Liver (tissue), 8 donors: ENCODE measurements at regions not wholly inside any gene's neighbourhood (a gene's known extent, or its start where the extent isn't known, plus 50 kb on each side); places are given as distances from the start of the nearest gene placed in this dataset.

Source experiments
- DNase-seq: peaks from one replicate; pipeline ENCODE4 v3.0.0-alpha.2; 2017; ENCODE audit warnings: low spot score
- H3K27ac ChIP-seq, 2 donors: one replicate each; pipeline ENCODE4 v1.7.0; 2013; ENCODE audit warnings: inconsistent platforms in 2 of 2, low read length in 2 of 2, control low read depth in 1 of 2, low read depth in 1 of 2, mild to moderate bottlenecking in 1 of 2
- H3K27me3 ChIP-seq, 4 donors: one replicate each; pipeline versions ENCODE4 v1.6.1 to v1.7.0; 2013; ENCODE audit warnings: low read length in 3 of 4, inconsistent platforms in 1 of 4, mild to moderate bottlenecking in 1 of 4, moderate library complexity in 1 of 4; ENCODE audit not compliant: control insufficient read depth in 4 of 4, insufficient read depth in 4 of 4
- H3K36me3 ChIP-seq, 4 donors: one replicate each; pipeline versions ENCODE4 v1.6.1 to v1.7.0; 2013; ENCODE audit warnings: low read length in 3 of 4, mild to moderate bottlenecking in 3 of 4, low read depth in 1 of 4, moderate library complexity in 1 of 4; ENCODE audit not compliant: control insufficient read depth in 4 of 4, insufficient read depth in 3 of 4
- H3K4me1 ChIP-seq, 4 donors: one replicate each; pipeline versions ENCODE4 v1.6.1 to v1.7.0; 2013; ENCODE audit warnings: low read length in 3 of 4, mild to moderate bottlenecking in 3 of 4, moderate library complexity in 1 of 4; ENCODE audit not compliant: control insufficient read depth in 4 of 4, insufficient read depth in 4 of 4
- H3K4me3 ChIP-seq, 3 donors: one replicate each; pipeline versions ENCODE4 v1.6.1 to v1.7.0; 2013; ENCODE audit warnings: low read length in 3 of 3, control low read depth in 1 of 3, low read depth in 1 of 3, mild to moderate bottlenecking in 1 of 3
- H3K9ac ChIP-seq, 2 donors: one replicate each; pipeline ENCODE4 v1.7.0; 2013; ENCODE audit warnings: low read length in 2 of 2, mild to moderate bottlenecking in 2 of 2, moderate library complexity in 2 of 2, control low read depth in 1 of 2, low read depth in 1 of 2
- H3K9me3 ChIP-seq, 4 donors: one replicate each; pipeline versions ENCODE4 v1.6.1 to v1.7.0; 2013; ENCODE audit warnings: low read length in 3 of 4; ENCODE audit not compliant: control insufficient read depth in 4 of 4
- ATF3 ChIP-seq: IDR thresholded peaks from 2 replicates; pipeline ENCODE4 v1.6.1; 2016; ENCODE audit warnings: antibody characterized with exemption
- CTCF ChIP-seq: fragments of 150-350 bp; IDR thresholded peaks from 2 replicates; pipeline ENCODE4 v1.5.1; 2017; ENCODE audit warnings: improper control_type of control experiment, low read depth, low read length; ENCODE audit not compliant: missing input control
- EGR1 ChIP-seq, 2 donors: IDR thresholded peaks; 2 replicates each; pipeline ENCODE4 v1.6.1; 2016 to 2018; ENCODE audit warnings: antibody characterized with exemption in 2 of 2, low read depth in 2 of 2
- FOXA1 ChIP-seq: IDR thresholded peaks from 2 replicates; pipeline ENCODE4 v1.6.1; 2016; ENCODE audit warnings: antibody characterized with exemption
- FOXA2 ChIP-seq: IDR thresholded peaks from 2 replicates; pipeline ENCODE4 v1.6.1; 2016; ENCODE audit warnings: antibody characterized with exemption
- GABPA ChIP-seq, 2 donors: IDR thresholded peaks in 1 of 2; conservative IDR thresholded peaks in 1 of 2; 2 replicates each; pipeline ENCODE4 v1.6.1; 2016; ENCODE audit warnings: antibody characterized with exemption in 2 of 2, mild to moderate bottlenecking in 1 of 2, moderate library complexity in 1 of 2
- HNF4A ChIP-seq, 2 donors: conservative IDR thresholded peaks; 2 replicates each; pipeline ENCODE4 v1.6.1; 2016; ENCODE audit warnings: antibody characterized with exemption in 2 of 2, mild to moderate bottlenecking in 2 of 2
- HNF4G ChIP-seq: IDR thresholded peaks from 2 replicates; pipeline ENCODE4 v1.6.1; 2016; ENCODE audit warnings: antibody characterized with exemption
- JUND ChIP-seq, 2 donors: IDR thresholded peaks; 2 replicates each; pipeline ENCODE4 v1.6.1; 2016; ENCODE audit warnings: antibody characterized with exemption in 2 of 2
- MAX ChIP-seq: IDR thresholded peaks from 2 replicates; pipeline ENCODE4 v1.6.1; 2016; ENCODE audit warnings: antibody characterized with exemption
- NR2F2 ChIP-seq: IDR thresholded peaks from 2 replicates; pipeline ENCODE4 v1.6.1; 2016; ENCODE audit warnings: antibody characterized with exemption
- RAD21 ChIP-seq, 2 donors: IDR thresholded peaks; 2 replicates each; pipeline ENCODE4 v1.6.1; 2016; ENCODE audit warnings: antibody characterized with exemption in 2 of 2, mild to moderate bottlenecking in 2 of 2
- RXRA ChIP-seq, 2 donors: IDR thresholded peaks; 2 replicates each; pipeline ENCODE4 v1.6.1; 2017 to 2018; ENCODE audit warnings: antibody characterized with exemption in 2 of 2, mild to moderate bottlenecking in 1 of 2
- SP1 ChIP-seq: IDR thresholded peaks from 2 replicates; pipeline ENCODE4 v1.6.1; 2018; ENCODE audit warnings: antibody characterized with exemption, mild to moderate bottlenecking
- TAF1 ChIP-seq: conservative IDR thresholded peaks from 2 replicates; pipeline ENCODE4 v1.6.1; 2016; ENCODE audit warnings: antibody characterized with exemption, mild to moderate bottlenecking
- YY1 ChIP-seq: IDR thresholded peaks from 2 replicates; pipeline ENCODE4 v1.6.1; 2016; ENCODE audit warnings: antibody characterized with exemption, mild to moderate bottlenecking
- WGBS: extraction: QIAGEN DNeasy Blood & Tissue Kit; methylation state at CpG from one replicate; pipeline ENCODE4 v1.1.7; 2013; 5-methylcytosine and 5-hydroxymethylcytosine counted together
- TF ChIP-seq, protein P1 (sequence below): IDR thresholded peaks from 2 replicates; pipeline ENCODE4 v1.6.1; 2016; ENCODE audit warnings: antibody characterized with exemption
- TF ChIP-seq, protein P2 (sequence below): IDR thresholded peaks from 2 replicates; pipeline ENCODE4 v1.6.1; 2016; ENCODE audit warnings: antibody characterized with exemption, mild to moderate bottlenecking
- donor health status: healthy.
- donor health status: healthy.
- donor health status: healthy.
- donor health status: healthy.
- donor health status: healthy.

GRCh38 chr5:21121213-21121612, 1133.2 kb upstream of the CDH18 start:
- H3K36me3 ChIP-seq: no peaks in the 10 kb centered on the region
- no peak for DNase-seq
- H3K27ac ChIP-seq: no peak overlapping the region
- no peak overlapping the region for H3K4me3 ChIP-seq
- H3K27me3 ChIP-seq: no peaks in the 10 kb centered on the region
- no peak overlapping the region for H3K9ac ChIP-seq
- 83% methylated on average over 1 of the region's 1 CpG for WGBS
- no peak for TF ChIP-seq JUND (IDR thresholded peaks at IDR 0.05)
- TF ChIP-seq, protein P1, sequence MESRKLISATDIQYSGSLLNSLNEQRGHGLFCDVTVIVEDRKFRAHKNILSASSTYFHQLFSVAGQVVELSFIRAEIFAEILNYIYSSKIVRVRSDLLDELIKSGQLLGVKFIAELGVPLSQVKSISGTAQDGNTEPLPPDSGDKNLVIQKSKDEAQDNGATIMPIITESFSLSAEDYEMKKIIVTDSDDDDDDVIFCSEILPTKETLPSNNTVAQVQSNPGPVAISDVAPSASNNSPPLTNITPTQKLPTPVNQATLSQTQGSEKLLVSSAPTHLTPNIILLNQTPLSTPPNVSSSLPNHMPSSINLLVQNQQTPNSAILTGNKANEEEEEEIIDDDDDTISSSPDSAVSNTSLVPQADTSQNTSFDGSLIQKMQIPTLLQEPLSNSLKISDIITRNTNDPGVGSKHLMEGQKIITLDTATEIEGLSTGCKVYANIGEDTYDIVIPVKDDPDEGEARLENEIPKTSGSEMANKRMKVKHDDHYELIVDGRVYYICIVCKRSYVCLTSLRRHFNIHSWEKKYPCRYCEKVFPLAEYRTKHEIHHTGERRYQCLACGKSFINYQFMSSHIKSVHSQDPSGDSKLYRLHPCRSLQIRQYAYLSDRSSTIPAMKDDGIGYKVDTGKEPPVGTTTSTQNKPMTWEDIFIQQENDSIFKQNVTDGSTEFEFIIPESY: no peak
- no peak for TF ChIP-seq MAX
- TF ChIP-seq EGR1 (IDR thresholded peaks at IDR 0.05; ENCODE audit: low read depth in 2 of 2): no peak
- no peak for TF ChIP-seq GABPA (IDR thresholded peaks at IDR 0.05 in 1 of 2, conservative IDR thresholded peaks at IDR 0.05 in 1 of 2)
- TF ChIP-seq NR2F2: no peak
- TF ChIP-seq, protein P2, sequence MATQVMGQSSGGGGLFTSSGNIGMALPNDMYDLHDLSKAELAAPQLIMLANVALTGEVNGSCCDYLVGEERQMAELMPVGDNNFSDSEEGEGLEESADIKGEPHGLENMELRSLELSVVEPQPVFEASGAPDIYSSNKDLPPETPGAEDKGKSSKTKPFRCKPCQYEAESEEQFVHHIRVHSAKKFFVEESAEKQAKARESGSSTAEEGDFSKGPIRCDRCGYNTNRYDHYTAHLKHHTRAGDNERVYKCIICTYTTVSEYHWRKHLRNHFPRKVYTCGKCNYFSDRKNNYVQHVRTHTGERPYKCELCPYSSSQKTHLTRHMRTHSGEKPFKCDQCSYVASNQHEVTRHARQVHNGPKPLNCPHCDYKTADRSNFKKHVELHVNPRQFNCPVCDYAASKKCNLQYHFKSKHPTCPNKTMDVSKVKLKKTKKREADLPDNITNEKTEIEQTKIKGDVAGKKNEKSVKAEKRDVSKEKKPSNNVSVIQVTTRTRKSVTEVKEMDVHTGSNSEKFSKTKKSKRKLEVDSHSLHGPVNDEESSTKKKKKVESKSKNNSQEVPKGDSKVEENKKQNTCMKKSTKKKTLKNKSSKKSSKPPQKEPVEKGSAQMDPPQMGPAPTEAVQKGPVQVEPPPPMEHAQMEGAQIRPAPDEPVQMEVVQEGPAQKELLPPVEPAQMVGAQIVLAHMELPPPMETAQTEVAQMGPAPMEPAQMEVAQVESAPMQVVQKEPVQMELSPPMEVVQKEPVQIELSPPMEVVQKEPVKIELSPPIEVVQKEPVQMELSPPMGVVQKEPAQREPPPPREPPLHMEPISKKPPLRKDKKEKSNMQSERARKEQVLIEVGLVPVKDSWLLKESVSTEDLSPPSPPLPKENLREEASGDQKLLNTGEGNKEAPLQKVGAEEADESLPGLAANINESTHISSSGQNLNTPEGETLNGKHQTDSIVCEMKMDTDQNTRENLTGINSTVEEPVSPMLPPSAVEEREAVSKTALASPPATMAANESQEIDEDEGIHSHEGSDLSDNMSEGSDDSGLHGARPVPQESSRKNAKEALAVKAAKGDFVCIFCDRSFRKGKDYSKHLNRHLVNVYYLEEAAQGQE: no peak
- TF ChIP-seq RAD21 (IDR thresholded peaks at IDR 0.05): no peak
- TF ChIP-seq FOXA1: no peak
- no peak for TF ChIP-seq FOXA2
- no peak for TF ChIP-seq CTCF
- no peak for TF ChIP-seq HNF4G
- no peak for TF ChIP-seq ATF3
- TF ChIP-seq RXRA (IDR thresholded peaks at IDR 0.05): no peak
- no peak for TF ChIP-seq YY1
- TF ChIP-seq HNF4A (conservative IDR thresholded peaks at IDR 0.05): no peak
- TF ChIP-seq TAF1: no peak
- TF ChIP-seq SP1: no peak
- no peaks in the 10 kb centered on the region for H3K4me1 ChIP-seq
- H3K9me3 ChIP-seq: no peaks in the 10 kb centered on the region

DNA sequence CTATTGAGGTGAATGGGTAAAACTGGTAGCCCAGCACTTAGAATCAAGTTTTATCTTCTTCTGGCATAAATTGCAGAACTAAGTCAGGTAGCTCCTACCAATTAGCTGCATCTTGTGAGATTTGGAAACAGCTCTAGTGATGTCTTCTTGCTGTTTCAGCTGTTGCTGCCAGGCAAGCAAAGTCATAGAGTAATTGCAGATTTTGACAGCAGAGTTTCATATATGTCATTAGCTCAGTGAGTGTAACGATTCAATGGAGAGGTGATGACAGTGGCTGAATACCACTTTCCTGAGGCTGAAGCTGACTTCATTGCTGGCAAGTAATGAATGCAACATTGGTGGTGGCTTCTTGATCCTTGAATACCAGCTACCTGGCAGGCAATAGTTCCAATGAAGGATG, 1109.7 kb upstream of the CDH18 start:
- Histone ChIP-seq H3K9ac (no peak overlapping the region), H3K27ac (no peak overlapping the region), H3K9me3 (no peaks in the 10 kb centered on the region), H3K4me1 (no peaks in the 10 kb centered on the region), H3K27me3 (no peaks in the 10 kb centered on the region), H3K36me3 (no peaks in the 10 kb centered on the region), H3K4me3 (no peak overlapping the region)
- TF ChIP-seq ATF3: no peak
- WGBS: 79% methylated on average over 1 of the region's 1 CpG
- DNase-seq: no peak
